Esophagus squamous epithelium (tissue), 4 donors: ENCODE measurements at regions not wholly inside any gene's neighbourhood (a gene's known extent, or its start where the extent isn't known, plus 50 kb on each side); places are given as distances from the start of the nearest gene placed in this dataset.

Experiments
- CTCF ChIP-seq, 6 experiments: fragments of 450-650 bp in 4 of 6; fragments of 200-600 bp in 2 of 6; sonication (generic) in 2 of 6; IDR thresholded peaks; one replicate each; pipeline ENCODE4 v1.5.1; 2016 to 2019; ENCODE audit warnings: antibody characterized with exemption in 6 of 6, mild to moderate bottlenecking in 4 of 6, moderate library complexity in 4 of 6
- POLR2A ChIP-seq, 4 donors: fragments of 450-650 bp; IDR thresholded peaks; one replicate each; pipeline ENCODE4 v1.6.1; 2017; ENCODE audit warnings: antibody characterized with exemption in 4 of 4, mild to moderate bottlenecking in 4 of 4, moderate library complexity in 3 of 4

- TF ChIP-seq CTCF (IDR thresholded peaks at IDR 0.05) (no peak), POLR2A (IDR thresholded peaks at IDR 0.05) (no peak)
These were observed 636.6 kb downstream of the FAT4 start for GRCh38 chr4:125951261-125951887.
